ENCODE measurements at regions not wholly inside any gene's neighbourhood (a gene's known extent, or its start where the extent isn't known, plus 50 kb on each side); places are given as distances from the start of the nearest gene placed in this dataset.
"Not testable (repeated sequence)": the region's sequence is repeated elsewhere in the genome, so short reads cannot be mapped to it uniquely, and the experiment has no call there.

- no peak for DNase-seq
Measured at GRCh38 chr22:26806445-26807175, 149.2 kb downstream of the MIAT start.

GRCh38 chr22:26811647-26811992 is 154.2 kb downstream of the MIAT start:
- DNase-seq, result no peak

GRCh38 chr22:26812731-26813130 is 155.3 kb downstream of the MIAT start:
- DNase-seq, result no peak

GRCh38 chr22:26816726-26817125 is 159.3 kb downstream of the MIAT start:
- no peak for DNase-seq

- DNase-seq, result no peak
Measured at GRCh38 chr22:26817926-26818325, 160.5 kb downstream of the MIAT start.

- no peak for DNase-seq
Measured at GRCh38 chr22:26821854-26822253, 164.5 kb downstream of the MIAT start.

GRCh38 chr22:26822313-26822712 is 164.9 kb downstream of the MIAT start:
- no peak for DNase-seq

GRCh38 chr22:26823966-26824365 is 166.6 kb downstream of the MIAT start:
- no peak for DNase-seq

- no peak for DNase-seq
Measured at GRCh38 chr22:26825960-26826935, 168.9 kb downstream of the MIAT start.

- no peak for DNase-seq
Measured at GRCh38 chr22:26827611-26828010, 170.2 kb downstream of the MIAT start.

- DNase-seq, result no peak
Measured at GRCh38 chr22:26828311-26828710, 170.9 kb downstream of the MIAT start.

- DNase-seq, result no peak
Measured at GRCh38 chr22:26830837-26831236, 173.4 kb downstream of the MIAT start.

GRCh38 chr22:26835023-26835422 is 177.6 kb downstream of the MIAT start:
- no peak for DNase-seq

GRCh38 chr22:26835929-26836528 is 178.6 kb downstream of the MIAT start:
- DNase-seq, result no peak

GRCh38 chr22:26837784-26838470 is 180.5 kb downstream of the MIAT start:
- no peak for DNase-seq

- DNase-seq, result no peak
Measured at GRCh38 chr22:26838471-26838825, 181.1 kb downstream of the MIAT start.

GRCh38 chr22:26839216-26839615 is 181.8 kb downstream of the MIAT start:
- no peak for DNase-seq

GRCh38 chr22:26840770-26841169 is 183.4 kb downstream of the MIAT start:
- not testable (repeated sequence) for DNase-seq

GRCh38 chr22:26842103-26842502 is 184.7 kb downstream of the MIAT start:
- DNase-seq, result no peak

- DNase-seq, result peak; percentile 72
Measured at GRCh38 chr22:26845021-26845743, 187.8 kb downstream of the MIAT start.

GRCh38 chr22:26846076-26846475 is 188.7 kb downstream of the MIAT start:
- DNase-seq, result no peak

GRCh38 chr22:26846645-26847044 is 189.3 kb downstream of the MIAT start:
- DNase-seq, result no peak

All from femur (tissue), 1 donor.